PFSK-1 (cell line): ENCODE measurements at regions not wholly inside any gene's neighbourhood (a gene's known extent, or its start where the extent isn't known, plus 50 kb on each side); places are given as distances from the start of the nearest gene placed in this dataset.

ENCODE experiments used
- FOXP2 ChIP-seq: optimal IDR thresholded peaks from 2 replicates; pipeline ENCODE3; 2011; ENCODE audit warnings: borderline replicate concordance, control low read depth, inconsistent platforms; ENCODE audit not compliant: insufficient read depth; ENCODE audit errors: extremely low read length, extremely low read depth
- POLR2AphosphoS5 ChIP-seq: IDR thresholded peaks from 2 replicates; pipeline ENCODE4 v1.6.1; 2012; ENCODE audit warnings: low read depth, mild to moderate bottlenecking, control low read depth, low read length, moderate library complexity
- REST ChIP-seq, 2 experiments: IDR thresholded peaks; 2 replicates each; pipeline versions ENCODE4 v1.6.1 to v1.8.0; 2011 to 2012; ENCODE audit warnings: low read depth in 2 of 2, low read length in 2 of 2, control low read depth in 1 of 2, inconsistent platforms in 1 of 2, mild to moderate bottlenecking in 1 of 2, moderate library complexity in 1 of 2; ENCODE audit not compliant: insufficient read depth in 1 of 2
- SIN3A ChIP-seq: IDR thresholded peaks from 2 replicates; pipeline ENCODE4 v1.6.1; 2012; ENCODE audit warnings: mild to moderate bottlenecking, low read length, moderate library complexity, borderline replicate concordance; ENCODE audit not compliant: insufficient read depth
- TAF1 ChIP-seq: IDR thresholded peaks from 2 replicates; pipeline ENCODE4 v1.6.1; 2012; ENCODE audit warnings: low read length, control low read depth, borderline replicate concordance; ENCODE audit not compliant: insufficient read depth

GRCh38 chr4:111499706-111500105, 645.5 kb upstream of the FAM241A start:
- TF ChIP-seq POLR2AphosphoS5 = no peak
- no peak for TF ChIP-seq REST (IDR thresholded peaks at IDR 0.05; ENCODE audit: insufficient read depth in 1 of 2, low read depth in 2 of 2, low read length in 2 of 2)
- no peak for TF ChIP-seq FOXP2
- TF ChIP-seq SIN3A = no peak
- TF ChIP-seq TAF1 = no peak

GRCh38 chr4:111500858-111501257, 644.4 kb upstream of the FAM241A start:
- no peak for TF ChIP-seq REST (IDR thresholded peaks at IDR 0.05; ENCODE audit: insufficient read depth in 1 of 2, low read depth in 2 of 2, low read length in 2 of 2)
- TF ChIP-seq POLR2AphosphoS5 = no peak
- no peak for TF ChIP-seq SIN3A
- TF ChIP-seq FOXP2 = no peak
- TF ChIP-seq TAF1 = no peak

- TF ChIP-seq REST (IDR thresholded peaks at IDR 0.05; ENCODE audit: insufficient read depth in 1 of 2, low read depth in 2 of 2, low read length in 2 of 2) = no peak
- TF ChIP-seq POLR2AphosphoS5 = no peak
- TF ChIP-seq TAF1 = no peak
- no peak for TF ChIP-seq SIN3A
- no peak for TF ChIP-seq FOXP2
Observed at GRCh38 chr4:111501946-111502345, 643.3 kb upstream of the FAM241A start.

GRCh38 chr4:111502626-111503025, 642.6 kb upstream of the FAM241A start:
- no peak for TF ChIP-seq POLR2AphosphoS5
- no peak for TF ChIP-seq FOXP2
- TF ChIP-seq REST (IDR thresholded peaks at IDR 0.05; ENCODE audit: insufficient read depth in 1 of 2, low read depth in 2 of 2, low read length in 2 of 2) = no peak
- no peak for TF ChIP-seq TAF1
- TF ChIP-seq SIN3A = no peak

- TF ChIP-seq REST (IDR thresholded peaks at IDR 0.05; ENCODE audit: insufficient read depth in 1 of 2, low read depth in 2 of 2, low read length in 2 of 2) = no peak
- TF ChIP-seq TAF1 = no peak
- TF ChIP-seq POLR2AphosphoS5 = no peak
Observed at GRCh38 chr4:111506706-111507105, 638.5 kb upstream of the FAM241A start.
